ENCODE measurements at regions not wholly inside any gene's neighbourhood (a gene's known extent, or its start where the extent isn't known, plus 50 kb on each side); places are given as distances from the start of the nearest gene placed in this dataset.
A peak's percentile ranks its signal among the peaks of the same experiment; 100 is the strongest.
"Not testable (repeated sequence)": the region's sequence is repeated elsewhere in the genome, so short reads cannot be mapped to it uniquely, and the experiment has no call there.

DNA sequence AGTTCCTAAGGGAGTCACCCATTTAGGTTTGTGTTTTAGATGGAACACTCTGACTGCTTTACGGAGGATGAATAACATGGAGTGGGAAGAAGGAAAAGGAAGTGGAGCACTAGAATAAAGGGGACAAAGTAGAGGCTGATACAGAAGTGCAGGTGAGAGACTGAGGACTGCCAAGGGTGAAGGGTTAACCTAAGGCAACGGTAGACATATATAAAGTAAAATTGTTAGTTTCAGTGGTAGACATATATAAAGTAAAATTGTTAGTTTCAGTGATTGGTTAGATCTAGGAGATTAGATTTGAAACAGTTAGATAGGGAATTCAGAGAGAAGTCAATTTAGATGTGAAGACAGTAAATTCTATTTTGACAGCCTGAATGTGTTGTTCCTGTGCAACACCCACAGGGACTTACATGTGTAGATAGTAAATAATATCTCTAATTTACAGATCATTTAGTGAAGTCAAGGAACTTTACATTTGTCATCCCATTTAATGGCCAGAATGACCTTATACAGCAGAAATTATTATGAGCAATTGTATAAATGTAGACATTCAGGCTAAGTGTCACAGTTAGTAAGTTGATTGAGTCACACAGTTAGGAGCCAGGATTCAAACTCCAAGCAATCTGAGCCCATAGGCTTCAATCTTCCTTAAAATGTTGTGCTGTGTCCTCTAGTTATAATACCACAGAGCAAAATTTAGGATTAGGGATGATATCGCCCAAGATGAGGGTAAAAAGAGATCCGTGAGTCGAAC, 270.8 kb upstream of the UBE2E3 start:
- ATAC-seq, result no peak
- intact Hi-C loops (cut with DNase I, micrococcal nuclease), result no loop called here

DNA sequence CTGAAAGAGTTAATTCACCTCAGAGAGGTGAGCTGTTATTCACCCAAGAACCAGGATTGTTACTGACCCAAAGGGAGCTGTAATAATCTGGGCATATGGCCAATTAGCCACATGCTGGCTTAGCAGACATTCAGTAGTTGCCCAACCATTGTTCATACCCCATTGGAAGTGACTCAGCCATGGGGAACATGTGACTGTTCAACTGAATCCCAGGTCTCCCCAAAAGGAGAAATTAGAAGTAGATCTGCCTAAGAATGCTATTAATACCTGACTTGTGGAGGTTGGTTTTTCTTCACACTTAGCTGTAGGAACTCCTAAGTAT, 272.6 kb upstream of the UBE2E3 start:
- DNase-seq (peak in 1 of 2 donors; percentile 25), ATAC-seq (peak; percentile 81)
- intact Hi-C loops (cut with DNase I, micrococcal nuclease), result no loop called here

More for the DNA sequence above, 270.8 kb upstream of the UBE2E3 start:
- no peak for DNase-seq

DNA sequence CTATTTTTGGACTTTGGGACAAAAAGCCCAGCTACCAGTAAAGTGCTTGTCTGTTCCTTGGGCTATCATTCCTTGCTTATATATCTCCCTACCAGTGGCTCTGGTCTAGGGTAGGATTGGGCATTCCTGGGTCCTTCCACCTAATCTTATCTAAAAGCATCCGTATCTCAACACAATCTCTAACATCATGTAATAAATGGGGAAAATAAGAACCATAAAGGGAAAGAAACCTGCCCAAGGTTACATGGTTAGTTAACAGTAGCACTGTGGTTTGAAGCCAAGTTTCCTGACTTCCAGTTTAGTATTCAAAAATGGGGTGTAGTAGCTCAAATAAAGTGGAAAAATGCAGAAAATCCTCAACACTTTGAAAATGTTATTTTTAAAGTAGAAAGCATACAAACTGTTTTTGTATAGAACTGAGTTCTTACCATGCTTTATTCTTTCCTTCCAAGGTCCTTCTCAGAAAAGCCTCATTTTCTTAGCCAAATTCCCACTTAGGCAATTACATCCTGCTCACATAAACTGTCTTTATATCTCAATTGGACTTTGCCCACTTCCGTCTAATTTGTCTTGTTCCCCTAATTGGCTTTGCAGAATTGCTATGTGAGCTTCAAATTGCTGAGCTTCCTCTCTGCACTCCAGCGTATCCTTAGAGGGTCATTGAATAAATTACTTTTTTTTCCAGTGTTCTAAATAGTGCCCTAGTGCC, 273.1 kb upstream of the UBE2E3 start:
- no peak for DNase-seq
- intact Hi-C loops (cut with DNase I, micrococcal nuclease), result no loop called here
- ATAC-seq, result peak; percentile 89

DNA sequence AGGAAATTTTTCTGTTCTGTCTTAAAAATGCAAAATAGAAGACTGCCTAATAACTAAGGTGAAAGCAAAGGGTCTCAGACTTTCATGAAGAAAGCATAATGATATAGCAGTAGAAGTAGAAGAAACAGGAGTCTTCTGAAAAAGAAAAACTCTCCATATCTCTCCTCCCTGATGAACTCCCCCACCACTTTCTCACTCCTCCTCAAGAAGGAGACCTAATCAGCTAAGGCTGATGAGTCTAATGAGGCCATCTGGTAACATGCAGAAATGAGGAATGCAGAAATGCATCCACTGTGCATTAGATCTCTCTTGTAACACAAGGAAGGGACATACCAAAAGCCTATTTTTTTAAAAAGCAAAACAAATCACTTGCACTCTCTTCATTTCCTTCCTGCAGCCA, 273.7 kb upstream of the UBE2E3 start:
- no peak for ATAC-seq
- no peak for DNase-seq
- intact Hi-C loops (cut with DNase I, micrococcal nuclease), result no loop called here

DNA sequence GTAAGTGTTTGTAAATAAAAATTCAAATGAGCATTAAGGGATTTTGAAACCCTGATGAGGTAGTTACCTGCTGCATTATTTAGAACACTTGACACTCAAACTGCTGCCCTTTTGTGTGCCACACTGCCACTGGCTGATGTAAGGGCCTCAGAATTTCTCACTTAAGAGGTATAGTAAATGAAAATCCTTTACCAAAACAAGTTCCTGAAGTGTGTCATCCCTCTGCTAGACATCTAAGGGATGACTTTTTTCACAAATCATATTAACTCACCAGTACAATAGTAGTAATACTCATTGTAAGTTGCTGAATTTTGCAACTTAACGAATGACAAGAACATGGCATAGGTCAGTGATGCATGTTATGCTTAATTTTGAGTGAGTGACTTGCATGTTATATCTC, 274.9 kb upstream of the UBE2E3 start:
- intact Hi-C loops (cut with DNase I, micrococcal nuclease), result no loop called here
- no peak for ATAC-seq
- DNase-seq, result no peak

DNA sequence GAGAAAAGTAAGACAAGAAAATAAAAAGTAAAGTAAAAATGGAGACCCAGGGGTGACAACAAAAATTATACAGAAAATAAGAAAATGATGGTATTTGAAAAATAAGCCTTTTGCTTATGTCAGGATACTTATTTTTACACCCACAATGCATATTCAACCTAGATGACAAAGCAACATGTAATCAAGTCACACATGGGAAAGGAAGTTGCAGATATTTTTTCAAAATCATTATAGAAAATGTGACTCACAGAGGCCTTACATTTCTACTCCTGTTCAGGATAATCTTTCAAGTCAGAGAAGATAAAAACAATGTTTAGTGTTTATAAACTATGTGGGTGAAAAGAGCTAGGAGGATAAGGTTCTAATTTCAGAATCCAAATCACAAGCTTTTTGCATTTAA, 275.3 kb upstream of the UBE2E3 start:
- DNase-seq, result no peak

DNA sequence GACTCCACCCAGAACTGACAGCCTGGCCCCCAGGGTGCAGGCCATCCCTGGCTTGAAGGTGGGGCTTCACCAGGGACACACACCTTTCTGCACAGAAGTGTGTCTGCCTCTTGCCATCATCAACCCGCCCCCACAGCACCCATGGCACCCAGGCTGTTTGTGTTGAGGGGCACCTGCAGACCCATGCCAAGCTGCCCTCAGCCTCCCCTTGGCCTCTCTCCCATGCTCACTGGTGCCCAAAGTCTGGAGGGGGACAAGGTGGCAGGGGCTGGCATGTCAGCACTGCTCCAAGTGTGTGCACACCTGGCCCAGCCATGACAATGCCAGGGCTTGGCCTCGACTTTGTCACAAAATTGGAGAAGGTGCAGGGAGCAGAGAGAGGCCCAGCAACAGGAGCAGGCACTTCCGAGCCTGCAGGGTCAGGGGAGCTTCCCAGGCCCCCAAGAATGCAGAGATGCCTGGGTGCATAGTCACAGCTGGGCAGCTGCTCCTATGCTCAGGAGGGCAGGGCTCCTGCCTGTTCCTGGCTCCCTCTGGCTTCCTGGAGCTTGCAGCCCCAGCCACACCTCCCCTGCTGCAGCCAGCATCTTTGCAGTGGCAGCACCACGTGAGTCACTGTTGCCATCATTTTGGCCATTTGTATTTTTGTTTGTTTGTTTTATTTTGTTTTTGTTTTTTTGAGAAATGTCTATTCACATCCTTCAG, 280.6 kb upstream of the UBE2E3 start:
- ATAC-seq, result no peak
- DNase-seq, result no peak
- intact Hi-C loops (cut with DNase I, micrococcal nuclease), result no loop called here

More for the DNA sequence above, 275.3 kb upstream of the UBE2E3 start:
- intact Hi-C loops (cut with DNase I, micrococcal nuclease), result no loop called here
- ATAC-seq, result no peak

DNA sequence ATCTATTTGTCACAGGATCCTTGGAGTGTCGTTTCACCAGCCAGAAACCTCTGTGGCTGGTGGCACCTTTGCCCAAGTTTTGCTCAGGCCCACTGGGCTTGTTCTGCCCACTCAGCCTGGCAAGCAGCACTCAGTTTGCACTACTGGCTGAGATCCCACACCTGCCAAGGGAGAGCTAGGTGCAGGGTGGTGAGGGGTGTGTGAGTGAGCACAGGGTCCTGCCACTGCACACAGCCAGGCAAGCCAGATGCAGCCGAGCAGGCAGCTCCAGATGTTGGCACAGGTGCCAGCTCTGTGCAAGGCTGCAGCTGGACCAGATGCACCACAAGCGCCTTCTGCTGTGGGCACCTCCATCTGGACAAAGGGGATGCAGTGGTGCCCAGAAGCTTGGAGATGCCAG, 281.7 kb upstream of the UBE2E3 start:
- intact Hi-C loops (cut with DNase I, micrococcal nuclease), result no loop called here
- no peak for ATAC-seq
- DNase-seq, result no peak

DNA sequence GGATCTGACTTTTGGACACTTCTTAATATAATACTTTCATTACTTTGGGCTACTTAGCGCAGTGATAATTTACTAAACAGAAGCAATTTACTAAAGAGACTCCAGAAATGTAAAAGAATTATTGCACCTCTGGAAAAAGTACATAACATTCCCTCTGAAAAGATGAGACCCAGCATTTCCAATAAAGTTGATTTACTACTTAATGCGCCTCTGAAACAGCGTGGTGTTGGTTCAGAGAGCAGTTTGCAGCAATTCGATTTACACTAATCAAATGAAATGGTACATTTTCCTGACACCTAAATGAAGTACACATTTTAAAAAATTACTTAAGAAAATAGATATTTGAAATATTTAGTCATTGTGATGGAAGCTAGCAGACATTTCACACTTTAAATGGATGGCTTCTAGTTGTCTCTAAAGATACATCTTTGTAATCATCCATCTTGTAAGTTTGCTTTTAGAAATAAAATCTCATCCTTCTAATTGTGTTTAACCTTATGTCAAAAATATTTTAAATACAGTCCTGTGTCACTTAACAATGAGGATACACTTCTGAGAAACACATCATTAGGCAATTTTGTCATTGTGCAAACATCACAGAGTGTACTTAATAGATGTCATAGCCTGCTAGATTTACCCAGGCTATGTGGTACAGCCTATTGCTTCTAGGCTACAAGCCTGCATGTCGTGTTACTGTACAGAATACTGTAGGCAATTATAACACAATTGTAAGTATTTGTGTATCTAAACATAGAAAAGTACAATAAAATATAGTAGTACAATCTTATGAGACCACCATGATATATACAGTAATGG, 284.6 kb upstream of the UBE2E3 start:
- DNase-seq (no peak), ATAC-seq (no peak)
- intact Hi-C loops (cut with DNase I, micrococcal nuclease), result no loop called here

DNA sequence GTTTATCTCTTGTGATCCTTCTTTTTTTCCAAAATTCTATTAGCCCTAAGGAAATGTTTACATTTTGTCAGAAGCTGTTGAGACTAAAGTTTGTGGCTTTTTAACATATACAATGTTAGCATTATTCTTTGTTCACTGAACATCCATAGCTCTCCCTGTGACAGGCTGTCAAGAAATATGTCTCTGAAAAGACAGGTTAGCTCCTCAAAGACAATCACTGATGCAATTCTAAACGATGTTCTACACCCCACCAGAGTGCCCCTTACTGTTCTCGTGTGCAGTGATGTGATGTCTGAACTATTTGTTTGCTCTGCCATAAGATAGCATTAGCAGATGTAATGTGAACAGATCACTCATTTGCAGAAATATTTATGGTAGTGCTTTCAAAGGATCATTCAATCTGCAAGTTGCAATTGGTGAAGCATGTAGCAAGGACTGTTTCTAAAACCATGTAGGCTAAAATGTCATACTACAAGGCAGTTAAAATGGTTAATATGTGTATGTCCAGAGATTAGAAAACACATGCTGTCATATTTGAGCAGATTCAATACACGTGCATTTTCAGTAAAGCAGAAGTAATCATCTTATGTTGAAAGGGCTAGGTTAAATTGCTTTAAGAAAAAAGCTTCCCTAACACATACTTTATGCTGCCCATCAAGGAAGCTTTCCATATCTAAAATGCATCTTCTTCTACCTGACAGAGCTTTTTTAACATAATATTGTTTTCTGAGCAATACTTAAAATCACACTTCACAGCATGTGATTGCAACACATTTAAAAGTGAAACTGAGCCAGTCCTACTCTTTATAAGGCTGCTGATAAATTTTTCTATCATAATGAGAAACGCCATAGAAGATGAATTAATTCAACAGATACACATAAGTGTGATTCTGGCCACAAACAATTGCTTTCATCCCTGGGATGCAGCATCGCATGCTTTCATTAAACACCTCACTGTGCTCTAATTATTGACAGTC, 285.7 kb upstream of the UBE2E3 start:
- intact Hi-C loops (cut with DNase I, micrococcal nuclease), result no loop called here
- no peak for ATAC-seq

DNA sequence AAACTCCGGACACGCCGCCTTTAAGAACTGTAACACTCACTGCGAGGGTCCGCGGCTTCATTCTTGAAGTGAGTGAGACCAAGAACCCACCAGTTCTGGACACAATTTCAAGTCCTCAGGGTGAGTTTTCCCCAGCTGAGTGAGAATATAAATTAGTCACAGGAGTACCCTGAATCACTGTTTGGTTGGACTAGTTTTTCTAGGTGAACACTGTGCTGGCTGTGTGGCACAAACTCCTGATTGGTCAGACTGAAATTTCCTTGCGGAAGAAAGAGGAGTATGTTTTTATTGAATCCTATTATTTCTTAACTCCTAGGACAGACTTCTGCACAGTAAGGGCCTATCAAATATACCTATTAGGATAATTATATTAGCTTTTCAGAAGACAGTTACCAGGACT, 288.1 kb upstream of the UBE2E3 start:
- ATAC-seq (no peak), DNase-seq (no peak)
- intact Hi-C loops (cut with DNase I, micrococcal nuclease), result no loop called here

More for the DNA sequence above, 285.7 kb upstream of the UBE2E3 start:
- DNase-seq, result no peak

DNA sequence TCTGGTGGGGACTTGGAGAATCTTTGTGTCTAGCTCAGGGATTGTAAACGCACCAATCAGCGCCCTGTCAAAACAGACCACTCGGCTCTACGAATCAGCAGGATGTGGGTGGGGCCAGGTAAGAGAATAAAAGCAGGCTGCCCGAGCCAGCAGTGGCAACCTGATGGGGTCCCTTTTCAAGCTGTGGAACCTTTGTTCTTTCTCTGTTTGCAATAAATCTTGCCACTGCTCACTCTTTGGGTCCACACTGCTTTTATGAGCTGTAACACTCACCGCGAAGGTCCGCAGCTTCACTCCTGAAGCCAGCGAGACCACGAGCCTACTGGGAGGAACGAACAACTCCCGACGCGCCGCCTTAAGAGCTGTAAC, 288.6 kb upstream of the UBE2E3 start:
- ATAC-seq; DNase-seq; intact Hi-C loops (cut with DNase I, micrococcal nuclease): not testable (repeated sequence)

DNA sequence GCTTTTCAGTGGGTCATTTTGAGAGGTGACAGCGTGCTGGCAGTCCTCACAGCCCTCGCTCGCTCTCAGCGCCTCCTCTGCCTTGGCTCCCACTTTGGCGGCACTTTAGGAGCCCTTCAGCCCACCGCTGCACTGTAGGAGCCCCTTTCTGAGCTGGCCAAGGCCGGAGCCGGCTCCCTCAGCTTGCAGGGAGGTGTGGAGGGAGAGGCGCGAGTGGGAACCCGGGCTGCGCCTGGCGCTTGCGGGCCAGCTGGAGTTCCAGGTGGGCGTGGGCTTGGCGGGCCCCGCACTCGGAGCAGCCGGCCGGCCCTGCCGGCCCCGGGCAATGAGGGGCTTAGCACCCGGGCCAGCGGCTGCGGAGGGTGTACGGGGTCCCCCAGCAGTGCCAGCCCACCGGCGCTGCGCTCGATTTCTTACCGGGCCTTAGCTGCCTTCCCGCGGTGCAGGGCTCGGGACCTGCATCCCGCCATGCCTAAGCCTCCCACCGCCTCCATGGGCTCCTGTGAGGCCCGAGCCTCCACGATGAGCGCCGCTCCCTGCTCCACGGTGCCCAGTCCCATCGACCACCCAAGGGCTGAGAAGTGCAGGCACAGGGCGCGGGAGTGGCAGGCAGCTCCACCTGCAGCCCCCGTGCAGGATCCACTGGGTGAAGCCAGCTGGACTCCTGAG, 289.1 kb upstream of the UBE2E3 start:
- ATAC-seq; intact Hi-C loops (cut with DNase I, micrococcal nuclease); DNase-seq: not testable (repeated sequence)

DNA sequence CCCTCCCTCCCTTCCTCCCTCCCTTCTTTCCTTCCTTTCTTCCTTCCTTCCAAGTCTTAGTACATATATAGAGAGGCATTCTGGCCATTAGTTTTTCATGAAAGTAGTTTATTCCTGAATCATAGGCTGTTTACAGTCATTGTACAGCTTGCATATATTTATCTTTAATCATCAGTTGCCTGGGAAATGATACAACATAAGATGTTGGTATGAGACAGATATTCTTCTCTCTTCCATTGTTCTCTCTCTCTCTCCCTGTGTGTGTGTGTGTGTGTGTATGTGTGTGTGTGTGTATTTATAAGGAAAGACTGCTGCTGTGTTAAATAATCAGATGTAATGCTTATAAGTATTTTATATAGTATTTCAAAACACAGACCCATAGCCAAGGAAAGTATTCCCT, 289.8 kb upstream of the UBE2E3 start:
- no peak for ATAC-seq
- DNase-seq, result no peak
- intact Hi-C loops (cut with DNase I, micrococcal nuclease), result no loop called here

DNA sequence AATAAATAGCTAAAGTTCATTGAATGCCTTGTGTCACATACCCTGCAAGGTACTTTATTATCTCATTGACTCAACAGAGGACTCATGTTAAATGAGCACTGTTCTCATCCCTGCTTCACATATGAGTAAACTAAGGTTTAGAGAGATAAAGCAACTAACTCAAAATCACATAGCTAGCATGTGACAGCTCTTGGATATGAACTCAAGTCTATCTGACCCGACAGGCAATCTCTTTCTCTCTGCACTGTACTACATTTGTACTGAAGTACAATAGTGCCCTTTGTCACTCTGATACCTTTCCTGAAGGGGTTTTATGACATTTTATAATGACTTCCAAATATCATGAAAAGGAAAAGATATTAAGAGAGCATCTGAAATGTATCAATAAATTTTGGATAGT, 297.5 kb upstream of the UBE2E3 start:
- no peak for DNase-seq
- no peak for ATAC-seq
- intact Hi-C loops (cut with DNase I, micrococcal nuclease), result no loop called here

DNA sequence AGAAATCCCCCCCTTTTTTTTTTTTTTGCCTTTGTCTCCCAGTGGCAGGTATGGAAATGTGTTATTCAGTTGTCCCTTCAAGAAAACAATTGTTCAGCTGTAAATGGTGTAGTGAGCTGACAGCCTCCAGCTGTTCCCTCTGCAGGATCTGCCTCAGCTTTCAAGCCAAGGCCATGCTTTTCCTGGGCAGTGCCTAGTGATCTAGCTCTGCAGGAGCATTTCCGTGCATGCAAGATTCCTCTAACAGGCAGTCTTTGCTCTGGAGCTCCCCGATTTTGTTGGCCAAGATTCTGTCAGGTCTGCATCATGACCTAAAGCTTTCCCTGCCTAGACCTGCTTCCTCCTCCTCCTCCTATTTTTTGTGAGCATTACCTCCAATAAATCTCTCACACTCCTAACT, 300.7 kb upstream of the UBE2E3 start:
- ATAC-seq (no peak), DNase-seq (no peak)
- intact Hi-C loops (cut with DNase I, micrococcal nuclease), result no loop called here

DNA sequence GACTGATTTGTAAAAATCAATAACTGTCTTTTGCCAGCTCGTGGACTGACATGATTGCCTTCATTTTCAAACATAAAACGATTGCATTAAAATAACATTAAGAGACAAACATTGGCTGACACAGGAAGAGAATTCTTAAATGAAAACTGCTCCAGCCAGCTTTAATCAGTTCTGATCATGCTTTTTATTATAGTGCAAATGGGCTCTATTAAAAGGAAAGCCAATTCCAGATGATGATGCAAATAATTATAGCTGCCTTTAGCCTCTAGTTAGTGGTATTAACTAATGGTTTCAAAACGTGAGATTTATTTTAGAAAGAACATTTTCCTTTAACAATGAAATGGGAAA, 301.8 kb upstream of the UBE2E3 start:
- intact Hi-C loops (cut with DNase I, micrococcal nuclease), result no loop called here
- no peak for DNase-seq
- ATAC-seq, result no peak
